DOHH2 (cell line): ENCODE measurements at regions not wholly inside any gene's neighbourhood (a gene's known extent, or its start where the extent isn't known, plus 50 kb on each side); places are given as distances from the start of the nearest gene placed in this dataset.

Source experiments
- CTCF ChIP-seq: fragments of 200-600 bp; sonication (generic); IDR thresholded peaks from one replicate; pipeline ENCODE4 v1.5.1; 2014; ENCODE audit warnings: antibody characterized with exemption, mild to moderate bottlenecking, low read depth, low read length; ENCODE audit not compliant: poor library complexity, severe bottlenecking
- EZH2phosphoT487 ChIP-seq: fragments of 200-600 bp; sonication (generic); IDR thresholded peaks from 2 replicates; pipeline ENCODE4 v1.6.1; 2017; ENCODE audit warnings: borderline replicate concordance, mild to moderate bottlenecking, antibody characterized with exemption, low read length, moderate library complexity, mixed read lengths

- TF ChIP-seq EZH2phosphoT487 = no peak
- no peak for TF ChIP-seq CTCF
Observed at GRCh38 chr1:182288749-182289604, 102.6 kb downstream of the GLUL start.
